BJ (cell line): ENCODE measurements at regions not wholly inside any gene's neighbourhood (a gene's known extent, or its start where the extent isn't known, plus 50 kb on each side); places are given as distances from the start of the nearest gene placed in this dataset.

Source experiments
- CTCF ChIA-PET: fragments of 350-600 bp; formaldehyde crosslinking; extraction: SDS; loops from one replicate; lab custom pipeline; 2021; ENCODE audit warnings: antibody characterized with exemption, inconsistent platforms; lab: Yijun Ruan, JAX
- POLR2A ChIA-PET: fragments of 300-600 bp; sonication (Branson Sonifier 250); formaldehyde crosslinking; extraction: SDS; loops from one replicate; lab custom pipeline; 2021; ENCODE audit warnings: antibody characterized with exemption; lab: Charles Lee
- DNase-seq: peaks from one replicate; pipeline ENCODE4 v3.0.0-alpha.2; 2011; ENCODE audit warnings: low read depth
- H3K27me3 ChIP-seq: 2 replicates; pipeline ENCODE4 v1.6.0; 2011; ENCODE audit warnings: low read length; ENCODE audit not compliant: control insufficient read depth, insufficient read depth
- H3K36me3 ChIP-seq: 2 replicates; pipeline ENCODE4 v1.5.1; 2011; ENCODE audit warnings: low read length; ENCODE audit not compliant: control insufficient read depth, insufficient read depth
- H3K4me3 ChIP-seq: 2 replicates; pipeline ENCODE4 v1.5.1; 2011; ENCODE audit warnings: low read depth, mild to moderate bottlenecking, control low read depth, low read length
- TF ChIP-seq, protein P1 (sequence below): IDR thresholded peaks from 2 replicates; pipeline ENCODE4 v1.5.1; 2011; ENCODE audit warnings: low read depth, mild to moderate bottlenecking, control low read depth, inconsistent platforms, low read length, moderate library complexity; ENCODE audit not compliant: insufficient read depth

DNA sequence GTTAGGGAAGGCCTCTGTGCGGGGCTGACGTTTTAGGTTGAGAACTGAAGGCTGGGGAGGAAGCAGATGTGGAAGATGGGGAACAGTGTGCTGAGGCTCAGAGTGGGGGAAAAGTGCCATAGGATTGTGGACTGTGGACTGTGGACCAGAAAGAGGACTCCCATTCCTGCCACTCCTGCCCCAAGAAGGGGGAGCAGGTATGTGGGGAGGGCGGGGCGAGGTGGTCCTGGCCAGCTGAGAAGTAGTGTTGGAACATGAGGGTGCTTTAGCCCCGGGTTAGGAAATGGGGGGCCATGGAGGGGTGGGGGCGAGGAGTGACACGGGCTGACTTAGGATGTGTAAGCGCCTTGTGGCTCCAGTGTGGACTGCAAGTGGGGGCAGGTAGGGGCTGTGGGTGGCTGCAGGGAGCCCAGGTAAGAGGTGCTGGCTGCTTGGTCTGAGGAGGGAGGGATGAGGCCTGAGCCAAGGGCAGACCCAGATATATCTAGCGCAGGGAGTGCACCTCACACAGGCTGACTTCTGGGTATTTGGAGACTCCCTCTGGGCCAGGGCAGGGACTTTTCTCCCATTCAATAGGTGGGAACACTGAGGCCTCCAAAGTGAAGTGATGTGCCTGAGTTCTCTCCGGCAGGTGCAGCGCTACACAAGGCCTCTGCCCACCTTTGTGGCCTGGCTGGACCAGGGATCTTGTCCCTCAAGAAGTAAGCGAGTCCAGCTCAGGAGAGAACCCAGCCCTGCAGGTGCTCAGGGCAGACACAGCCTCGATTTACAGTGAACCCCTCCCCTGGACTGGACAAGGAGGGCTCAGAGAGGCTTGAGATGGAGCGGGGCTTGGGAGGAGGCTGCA is 76.6 kb upstream of the TOX2 start:
- ChIA-PET CTCF (interaction anchor here (0.7 kb wide), 1 partner anchor 429 kb away, joined by 3 read pairs; no protein-coding TSS in a partner anchor), POLR2A (no interaction called here)
- DNase-seq = no peak
- H3K36me3 ChIP-seq = no peaks in the 10 kb centered on the region
- TF ChIP-seq, protein P1, sequence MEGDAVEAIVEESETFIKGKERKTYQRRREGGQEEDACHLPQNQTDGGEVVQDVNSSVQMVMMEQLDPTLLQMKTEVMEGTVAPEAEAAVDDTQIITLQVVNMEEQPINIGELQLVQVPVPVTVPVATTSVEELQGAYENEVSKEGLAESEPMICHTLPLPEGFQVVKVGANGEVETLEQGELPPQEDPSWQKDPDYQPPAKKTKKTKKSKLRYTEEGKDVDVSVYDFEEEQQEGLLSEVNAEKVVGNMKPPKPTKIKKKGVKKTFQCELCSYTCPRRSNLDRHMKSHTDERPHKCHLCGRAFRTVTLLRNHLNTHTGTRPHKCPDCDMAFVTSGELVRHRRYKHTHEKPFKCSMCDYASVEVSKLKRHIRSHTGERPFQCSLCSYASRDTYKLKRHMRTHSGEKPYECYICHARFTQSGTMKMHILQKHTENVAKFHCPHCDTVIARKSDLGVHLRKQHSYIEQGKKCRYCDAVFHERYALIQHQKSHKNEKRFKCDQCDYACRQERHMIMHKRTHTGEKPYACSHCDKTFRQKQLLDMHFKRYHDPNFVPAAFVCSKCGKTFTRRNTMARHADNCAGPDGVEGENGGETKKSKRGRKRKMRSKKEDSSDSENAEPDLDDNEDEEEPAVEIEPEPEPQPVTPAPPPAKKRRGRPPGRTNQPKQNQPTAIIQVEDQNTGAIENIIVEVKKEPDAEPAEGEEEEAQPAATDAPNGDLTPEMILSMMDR = no peak
- no peaks in the 10 kb centered on the region; the same call in 1 of the 2 replicates for H3K27me3 ChIP-seq
- H3K4me3 ChIP-seq = no peak overlapping the region

DNA sequence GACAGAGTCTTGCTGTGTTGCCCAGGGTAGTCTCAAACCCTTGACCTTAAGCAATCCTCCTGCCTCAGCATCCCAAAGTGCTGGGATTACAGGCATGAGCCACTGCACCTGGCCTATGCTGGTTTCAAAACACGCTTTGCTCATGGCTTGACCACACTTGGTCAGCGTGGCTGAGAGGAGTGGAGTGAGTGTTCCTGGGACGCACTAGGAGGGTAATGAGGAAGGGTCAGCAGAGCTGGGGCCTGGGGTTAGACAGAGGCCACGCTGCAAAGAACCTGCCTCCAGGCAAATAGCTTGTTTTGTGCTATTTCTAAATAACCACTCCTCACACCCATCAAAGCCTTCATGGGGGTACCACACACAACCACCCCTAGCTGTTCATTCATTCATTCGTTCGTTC is 77.9 kb upstream of the TOX2 start:
- POLR2A ChIA-PET = no interaction called here

DNA sequence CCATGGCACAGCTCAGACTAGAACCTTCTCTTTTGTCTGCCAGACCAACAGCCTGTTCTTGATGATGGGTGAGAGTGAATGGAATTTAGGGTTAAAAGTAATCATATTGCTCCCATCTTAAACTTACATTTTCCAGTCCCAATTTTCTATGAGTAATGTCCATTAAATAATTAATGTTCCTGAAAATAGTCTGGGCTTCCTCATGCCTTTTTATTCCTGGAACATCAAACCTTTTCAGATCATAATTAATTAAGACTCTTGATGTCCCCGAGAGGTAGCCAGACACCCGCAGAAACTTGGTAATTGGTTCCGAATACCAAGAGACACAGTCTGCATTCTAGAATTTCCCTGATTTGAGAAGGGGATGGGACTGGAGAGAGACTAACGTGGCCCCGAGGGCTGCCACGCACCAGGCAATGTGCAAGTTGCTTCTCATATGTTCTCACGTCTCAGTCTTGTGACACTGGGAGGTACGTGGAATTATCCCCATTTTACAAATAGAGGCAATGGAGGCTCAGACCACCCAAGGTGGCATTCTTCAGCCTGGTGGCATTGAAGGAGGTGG is 78.6 kb upstream of the TOX2 start:
- Histone ChIP-seq H3K36me3 (no peaks in the 10 kb centered on the region), H3K27me3 (peaks cover 6% of the 10 kb centered on the region), H3K4me3 (no peak overlapping the region)
- TF ChIP-seq, protein P1 = no peak
- ChIA-PET POLR2A (no interaction called here), CTCF (interaction anchor here (0.6 to 2.4 kb wide), 2 partner anchors 9 to 388 kb away, joined by 6 read pairs; no protein-coding TSS in a partner anchor)
- DNase-seq = no peak

More for the DNA sequence above, 77.9 kb upstream of the TOX2 start:
- no peaks in the 10 kb centered on the region for H3K36me3 ChIP-seq
- DNase-seq = no peak
- H3K4me3 ChIP-seq = no peak overlapping the region
- CTCF ChIA-PET = no interaction called here
- TF ChIP-seq, protein P1 = no peak
- peaks cover 4% of the 10 kb centered on the region for H3K27me3 ChIP-seq

DNA sequence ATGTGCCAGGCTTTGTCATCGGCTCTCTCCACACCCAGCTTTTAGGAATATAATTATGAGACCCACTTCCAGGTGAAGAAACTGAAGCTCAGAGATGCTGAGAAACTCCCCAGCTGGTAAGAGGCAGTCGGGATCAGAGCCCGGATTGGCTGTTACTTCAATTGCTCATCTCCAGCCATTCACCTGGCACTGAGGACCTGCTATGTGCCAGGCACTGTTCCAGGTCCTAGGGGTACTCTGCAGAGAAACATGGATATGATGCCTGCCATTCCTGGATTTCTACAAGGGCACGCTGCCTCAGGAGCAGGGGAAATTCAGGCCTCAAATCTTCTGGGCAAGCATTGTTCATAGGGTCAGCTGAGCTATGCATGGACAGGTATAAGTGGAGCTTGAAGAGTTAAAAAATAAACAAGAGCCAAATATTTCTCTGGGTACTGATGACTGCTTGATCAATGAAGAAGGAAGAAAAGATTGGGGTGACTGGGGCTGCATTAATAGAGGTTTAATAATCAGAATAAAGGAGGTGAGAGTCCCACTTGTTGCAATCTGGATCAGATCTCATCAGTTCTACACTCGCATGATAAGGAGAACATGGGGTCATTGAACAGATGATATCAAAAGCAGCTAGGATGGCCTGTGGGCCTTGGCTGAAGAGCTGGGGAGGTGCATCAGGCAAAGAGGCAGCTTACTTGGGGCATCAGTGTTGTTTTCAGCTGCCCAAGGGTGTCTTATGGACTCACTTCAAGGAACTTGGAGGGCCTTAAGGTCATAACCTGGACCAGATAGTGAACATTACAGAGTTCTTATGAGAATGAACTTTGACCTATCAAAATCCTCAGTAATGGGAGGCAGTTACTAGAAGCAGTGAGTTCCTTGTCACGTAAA is 80.9 kb upstream of the TOX2 start:
- no peak for DNase-seq
- ChIA-PET CTCF (interaction anchor here (1.8 to 2.4 kb wide), 2 partner anchors 9 to 11 kb away, joined by 6 read pairs; no protein-coding TSS in a partner anchor), POLR2A (no interaction called here)
- TF ChIP-seq, protein P1 = no peak
- Histone ChIP-seq H3K27me3 (peaks cover 9% of the 10 kb centered on the region), H3K4me3 (no peak overlapping the region), H3K36me3 (no peaks in the 10 kb centered on the region)
